PC-3 (cell line): ENCODE measurements at regions not wholly inside any gene's neighbourhood (a gene's known extent, or its start where the extent isn't known, plus 50 kb on each side); places are given as distances from the start of the nearest gene placed in this dataset.

Experiments used
- ATAC-seq: fragments of 200-7000 bp; cut with Tn5 transposase; 2 replicates; pipeline ENCODE4 v1.9.1; 2020; ENCODE audit warnings: mild to moderate bottlenecking, moderate library complexity
- BruUV-seq: library from RNA; stranded (reverse); fragments of 400-500 nt; replicated peaks from 2 replicates; lab custom pipeline; 2021; lab: Mats Ljungman, UMichigan
- CTCF ChIA-PET: fragments of 300-600 bp; sonication (Branson Sonifier 250); formaldehyde crosslinking; loops from one replicate; lab custom pipeline; 2022; ENCODE audit warnings: antibody characterized with exemption; lab: Charles Lee
- POLR2A ChIA-PET: fragments of 300-600 bp; sonication (Branson Sonifier 250); formaldehyde crosslinking; loops from one replicate; lab custom pipeline; 2022; ENCODE audit warnings: antibody characterized with exemption; ENCODE audit not compliant: unreplicated experiment; lab: Charles Lee
- DNase-seq: peaks from one replicate; pipeline ENCODE4 v3.0.0-alpha.2; 2015
- H2AFZ ChIP-seq: fragments of 300-600 bp; sonication (generic); 2 replicates; pipeline ENCODE4 v1.6.0; 2016; ENCODE audit warnings: antibody characterized with exemption, low read length
- H3F3A ChIP-seq: fragments of 300-600 bp; sonication (generic); one replicate; pipeline ENCODE4 v1.6.0; 2017; ENCODE audit warnings: antibody characterized with exemption, low read length, control low read depth, mild to moderate bottlenecking; ENCODE audit not compliant: unreplicated experiment
- H3K27ac ChIP-seq: fragments of 300-600 bp; sonication (generic); 2 replicates; pipeline ENCODE4 v1.5.1; 2016; ENCODE audit warnings: mild to moderate bottlenecking, low read length
- H3K27me3 ChIP-seq: fragments of 300-600 bp; sonication (generic); 2 replicates; pipeline ENCODE4 v1.6.1; 2016; ENCODE audit warnings: low read length, mixed read lengths
- H3K36me3 ChIP-seq: fragments of 300-600 bp; sonication (generic); 2 replicates; pipeline ENCODE4 v1.6.1; 2016; ENCODE audit warnings: low read depth, mixed run types, low read length, mixed read lengths
- H3K4me1 ChIP-seq: fragments of 300-600 bp; sonication (generic); 2 replicates; pipeline ENCODE4 v1.5.1; 2016; ENCODE audit warnings: low read length; ENCODE audit not compliant: insufficient read depth
- H3K4me2 ChIP-seq: fragments of 300-600 bp; sonication (generic); 2 replicates; pipeline ENCODE4 v1.6.0; 2016; ENCODE audit warnings: low read length
- H3K4me3 ChIP-seq: fragments of 300-600 bp; sonication (generic); 2 replicates; pipeline ENCODE4 v1.5.1; 2016; ENCODE audit warnings: mild to moderate bottlenecking, low read length, mixed read lengths
- H3K79me2 ChIP-seq: fragments of 300-600 bp; sonication (generic); 2 replicates; pipeline ENCODE4 v1.6.1; 2017; ENCODE audit warnings: low read length, mixed read lengths
- H3K9ac ChIP-seq: fragments of 300-600 bp; sonication (generic); 2 replicates; pipeline ENCODE4 v1.6.0; 2016; ENCODE audit warnings: mild to moderate bottlenecking, low read length
- H3K9me2 ChIP-seq: fragments of 300-600 bp; sonication (generic); replicated peaks from 2 replicates; pipeline ENCODE4 v1.6.1; 2016; ENCODE audit warnings: mixed run types, low read length, mixed read lengths
- H3K9me3 ChIP-seq: fragments of 300-600 bp; sonication (generic); 2 replicates; pipeline ENCODE4 v1.6.1; 2016; ENCODE audit warnings: low read length, mixed read lengths
- H4K20me1 ChIP-seq: fragments of 300-600 bp; sonication (generic); 2 replicates; pipeline ENCODE4 v1.6.1; 2016; ENCODE audit warnings: low read length, mixed read lengths
- CTCF ChIP-seq: fragments of 300-600 bp; sonication (generic); conservative IDR thresholded peaks from 2 replicates; pipeline ENCODE4 v1.5.1; 2017; ENCODE audit warnings: antibody characterized with exemption, low read depth, mild to moderate bottlenecking, low read length
- EZH2 ChIP-seq: fragments of 300-600 bp; sonication (generic); IDR thresholded peaks from one replicate; pipeline ENCODE4 v1.6.1; 2017; ENCODE audit warnings: antibody characterized with exemption, mild to moderate bottlenecking, low read length; ENCODE audit not compliant: unreplicated experiment
- EZH2phosphoT487 ChIP-seq: fragments of 300-600 bp; sonication (generic); IDR thresholded peaks from 2 replicates; pipeline ENCODE4 v1.6.1; 2018; ENCODE audit warnings: mild to moderate bottlenecking, antibody characterized with exemption, low read length, borderline replicate concordance
- intact Hi-C: fragments of 100-400 bp; cut with micrococcal nuclease; formaldehyde crosslinking; loops from 2 replicates; pipeline ENCODE4 v1.9.0; 2023

- ATAC-seq (no peak), DNase-seq (no peak)
- no peaks in the 10 kb centered on the region for H3F3A ChIP-seq
- H3K79me2 ChIP-seq = no peaks in the 10 kb centered on the region
- H3K9me3 ChIP-seq = no peaks in the 10 kb centered on the region
- ChIA-PET POLR2A (no interaction called here), CTCF (no interaction called here)
- H3K27ac ChIP-seq = no peak overlapping the region
- H3K9ac ChIP-seq = no peak overlapping the region
- peaks cover 20% of the 10 kb centered on the region; the same call in 1 of the 2 replicates for H3K27me3 ChIP-seq
- H4K20me1 ChIP-seq = no peaks in the 10 kb centered on the region
- no peak overlapping the region for H2AFZ ChIP-seq
- peaks cover 16% of the 10 kb centered on the region for H3K4me1 ChIP-seq
- BruUV-seq = no TSS peak
- intact Hi-C loops = no loop called here
- H3K4me2 ChIP-seq = no peak overlapping the region
- no peak overlapping the region for H3K4me3 ChIP-seq
- TF ChIP-seq EZH2 = no peak
- TF ChIP-seq EZH2phosphoT487 = no peak
- no peak for TF ChIP-seq CTCF
- H3K9me2 ChIP-seq = no peaks in the 10 kb centered on the region
- H3K36me3 ChIP-seq = no peaks in the 10 kb centered on the region
Observed at GRCh38 chr2:15784886-15785801, 155.2 kb upstream of the MYCN start.

- Histone ChIP-seq H3K9me3 (no peaks in the 10 kb centered on the region), H3F3A (no peaks in the 10 kb centered on the region), H3K27ac (no peak overlapping the region), H3K4me2 (no peak overlapping the region), H3K36me3 (no peaks in the 10 kb centered on the region), H2AFZ (no peak overlapping the region), H3K9ac (no peak overlapping the region), H3K9me2 (no peaks in the 10 kb centered on the region), H3K27me3 (peaks cover 20% of the 10 kb centered on the region; the same call in 1 of the 2 replicates), H3K4me1 (peaks cover 16% of the 10 kb centered on the region), H3K4me3 (no peak overlapping the region), H3K79me2 (no peaks in the 10 kb centered on the region), H4K20me1 (no peaks in the 10 kb centered on the region)
- ChIA-PET CTCF (no interaction called here), POLR2A (no interaction called here)
- ATAC-seq (no peak), DNase-seq (no peak)
- no peak for TF ChIP-seq EZH2phosphoT487
- no peak for TF ChIP-seq CTCF
- no peak for TF ChIP-seq EZH2
- no TSS peak for BruUV-seq
- intact Hi-C loops = no loop called here
Observed at GRCh38 chr2:15786003-15786654, 154.2 kb upstream of the MYCN start.
